HG02973 (cell line): ENCODE measurements at regions not wholly inside any gene's neighbourhood (a gene's known extent, or its start where the extent isn't known, plus 50 kb on each side); places are given as distances from the start of the nearest gene placed in this dataset.

Source experiments
- ATAC-seq: cut with Tn5 transposase; IDR thresholded peaks from one replicate; pipeline ENCODE4 v1.9.1; 2021; ENCODE audit warnings: moderate library complexity; ENCODE audit not compliant: unreplicated experiment

DNA sequence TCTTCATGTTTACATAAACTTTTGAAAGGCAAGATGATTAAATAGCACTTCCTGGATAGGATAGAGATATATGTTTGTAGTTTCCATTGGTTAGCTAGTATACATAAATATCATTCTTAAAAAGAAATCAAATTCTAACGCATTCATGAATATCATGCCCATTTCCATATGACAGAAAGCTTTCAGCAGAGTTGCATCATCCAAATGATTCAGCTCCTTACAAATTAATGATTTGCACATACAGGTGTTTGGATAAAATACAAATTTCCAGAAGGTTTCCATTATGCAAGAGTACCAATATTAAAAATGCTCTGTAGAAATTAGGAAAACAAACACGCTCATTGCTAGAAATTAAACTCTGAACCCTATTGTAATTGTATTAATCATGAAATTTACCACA lies 264.4 kb downstream of the FOXG1 start:
- ATAC-seq = no peak

DNA sequence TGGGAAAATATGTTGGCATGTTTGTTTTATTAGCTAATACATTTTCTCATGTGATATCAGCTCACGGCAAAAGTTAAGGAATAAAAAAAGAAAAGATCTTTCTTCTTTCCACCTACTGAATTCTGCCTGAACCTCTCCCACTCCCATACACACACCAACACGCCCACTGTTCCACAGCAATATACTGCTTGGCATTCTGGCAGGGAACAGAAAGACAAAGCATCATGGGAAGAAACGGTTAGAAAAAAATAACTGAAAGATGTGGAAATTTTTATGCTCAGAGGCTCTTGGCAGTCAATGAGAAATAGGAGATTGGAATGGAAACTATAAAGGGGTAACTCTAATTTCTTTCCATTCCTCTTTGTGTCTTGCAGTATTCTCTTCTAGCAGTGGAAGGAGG lies 268.5 kb downstream of the FOXG1 start:
- ATAC-seq = no peak

DNA sequence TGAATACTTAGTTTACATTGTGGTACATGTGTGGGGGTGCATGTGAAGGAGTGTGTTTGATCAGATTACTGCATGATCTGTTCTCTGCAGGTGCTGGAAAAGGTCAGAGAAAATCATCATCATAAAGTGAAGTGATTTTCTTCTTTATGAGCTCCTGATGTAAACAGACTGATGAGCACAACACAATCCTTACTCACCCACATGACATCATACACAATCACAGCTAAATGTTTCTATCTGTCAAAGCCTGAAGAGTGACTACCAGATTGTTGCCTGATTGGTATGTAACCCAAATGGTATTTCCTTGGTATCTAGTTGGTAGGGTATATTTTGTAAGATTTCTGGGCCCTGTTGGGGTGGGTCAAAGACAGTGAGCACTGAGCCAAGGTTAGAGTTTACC lies 270.8 kb downstream of the FOXG1 start:
- no peak for ATAC-seq

DNA sequence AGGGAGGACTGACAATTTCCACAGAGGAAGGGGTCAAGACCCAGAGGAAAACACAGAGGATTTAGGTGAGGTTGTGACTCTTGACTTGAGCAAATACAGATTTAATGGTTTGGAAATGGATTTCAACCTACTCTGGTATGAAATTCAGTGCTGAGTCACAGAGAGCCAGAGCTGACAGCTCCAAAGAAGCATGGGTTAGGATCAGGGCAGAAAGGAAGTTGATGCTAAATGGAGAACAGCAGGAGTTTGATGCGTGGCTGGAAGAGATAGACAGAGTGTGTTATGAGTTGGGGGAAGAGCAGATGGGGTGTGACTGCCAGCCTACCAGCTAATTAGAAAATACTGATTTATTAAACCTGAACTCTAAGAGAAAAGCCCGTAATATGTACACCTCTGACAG lies 272.6 kb downstream of the FOXG1 start:
- no peak for ATAC-seq

DNA sequence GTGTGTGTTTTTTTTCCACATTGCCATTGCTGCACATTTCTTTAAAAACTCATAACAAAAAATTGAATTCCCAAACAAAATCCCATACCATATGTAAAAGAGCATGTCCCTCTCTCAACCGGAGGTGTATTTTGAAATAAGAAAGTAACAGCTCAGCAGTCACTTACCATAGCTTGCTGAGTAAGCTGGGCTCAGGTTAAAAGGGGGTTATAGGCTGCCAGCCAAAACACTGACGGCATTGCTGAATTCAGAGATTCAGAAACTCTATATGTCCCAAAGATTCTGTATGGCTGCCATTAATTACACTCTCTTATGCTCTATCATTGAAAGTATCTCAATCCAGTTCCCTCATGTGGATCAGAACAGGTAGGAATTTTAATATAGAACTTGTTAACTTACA lies 276.0 kb downstream of the FOXG1 start:
- no peak for ATAC-seq

DNA sequence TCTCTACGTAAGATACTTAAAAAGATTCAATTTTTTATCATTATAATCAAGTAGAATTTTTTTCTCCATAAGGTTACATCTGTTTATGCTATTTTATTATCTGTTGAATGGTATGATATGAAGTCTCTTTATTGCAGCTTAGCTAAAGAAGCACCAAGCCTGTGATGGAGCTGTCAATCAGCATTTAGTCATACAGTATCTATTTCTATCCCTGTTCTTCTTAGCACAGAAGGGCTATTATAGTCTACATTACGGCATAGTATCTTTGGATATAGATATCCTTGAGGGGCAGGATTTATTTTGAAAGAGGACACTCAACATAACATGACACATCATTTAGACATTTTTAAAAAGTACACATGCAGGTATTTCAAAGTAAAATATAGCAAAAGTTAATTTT lies 277.1 kb downstream of the FOXG1 start:
- ATAC-seq = no peak

DNA sequence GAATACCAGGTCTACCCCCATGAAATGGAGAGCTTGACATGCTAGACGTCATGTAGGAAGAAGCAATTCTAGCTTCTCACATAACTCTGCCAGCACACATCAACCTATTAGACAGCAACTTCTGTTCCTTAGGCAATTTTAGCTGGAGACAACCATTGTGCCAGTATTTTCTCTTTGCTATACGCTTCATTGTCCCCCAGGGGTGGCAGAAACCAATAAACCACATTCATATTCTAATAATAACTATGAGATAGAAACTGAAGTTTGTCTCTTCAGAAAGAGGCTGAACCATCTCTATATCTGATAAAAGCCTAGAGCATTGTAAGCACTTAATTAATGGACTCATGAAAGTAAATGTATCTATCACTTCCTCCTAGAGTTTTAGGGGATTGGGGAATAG lies 278.6 kb downstream of the FOXG1 start:
- ATAC-seq = no peak

DNA sequence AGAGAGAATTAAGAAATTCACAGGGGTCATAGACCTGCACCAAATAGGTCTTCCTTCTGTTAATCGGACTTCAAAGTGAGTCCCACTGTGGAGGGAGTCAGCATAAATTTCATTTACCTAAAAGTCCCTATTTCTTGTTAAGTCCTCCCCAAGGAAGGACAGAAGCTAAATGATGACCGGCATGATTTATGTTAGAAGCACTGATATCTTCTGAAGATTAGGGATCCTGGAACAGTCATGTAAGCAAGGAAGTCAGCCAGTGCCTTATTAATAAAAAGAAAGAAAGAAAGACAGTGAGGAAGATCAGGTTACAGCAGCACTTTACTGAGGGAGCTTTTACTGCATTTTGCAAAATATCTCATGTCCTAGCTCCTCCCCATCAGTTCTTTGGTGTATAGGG lies 287.5 kb downstream of the FOXG1 start:
- no peak for ATAC-seq

DNA sequence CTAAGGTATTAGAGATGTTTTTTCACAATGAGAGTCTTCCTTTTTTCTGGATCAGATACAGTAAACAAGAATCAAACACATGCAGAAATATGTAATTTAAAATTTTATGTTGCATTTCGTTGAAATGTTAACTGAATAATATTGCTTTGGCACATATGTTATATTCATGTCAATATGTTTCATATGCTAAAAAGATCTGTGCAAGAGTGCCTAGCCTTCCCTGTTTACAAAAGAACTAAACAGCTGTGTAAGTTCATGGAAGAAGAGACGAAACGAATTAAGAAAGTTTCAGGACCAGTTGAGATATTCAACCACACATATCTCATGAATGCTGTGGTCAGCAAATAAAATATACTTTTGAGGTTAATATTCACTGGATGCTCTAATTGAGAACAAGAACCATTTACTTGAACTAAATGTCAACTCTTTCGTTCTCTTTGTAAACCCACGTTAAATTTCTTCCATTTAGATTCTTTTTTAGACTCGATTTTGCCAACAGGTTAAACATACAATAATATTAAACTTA lies 289.5 kb downstream of the FOXG1 start:
- ATAC-seq = no peak

DNA sequence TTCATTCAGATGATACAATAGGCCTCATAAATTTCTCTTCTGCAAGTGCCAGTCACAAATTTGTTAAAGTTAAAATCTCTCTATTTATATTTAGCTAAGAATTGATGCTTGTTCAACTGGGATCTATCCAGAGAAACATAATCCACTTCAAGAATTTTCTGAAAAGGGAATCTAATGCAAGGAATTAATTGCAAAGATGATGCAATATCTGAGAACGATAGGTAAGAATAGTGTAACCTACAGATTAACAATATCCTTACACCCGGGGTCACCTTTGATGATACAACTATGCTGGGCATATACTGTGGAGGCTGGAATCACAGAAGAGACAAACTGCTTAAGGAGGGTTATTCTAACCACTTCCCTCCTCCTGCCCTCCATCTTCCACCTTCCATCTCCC lies 295.1 kb downstream of the FOXG1 start:
- ATAC-seq = no peak

DNA sequence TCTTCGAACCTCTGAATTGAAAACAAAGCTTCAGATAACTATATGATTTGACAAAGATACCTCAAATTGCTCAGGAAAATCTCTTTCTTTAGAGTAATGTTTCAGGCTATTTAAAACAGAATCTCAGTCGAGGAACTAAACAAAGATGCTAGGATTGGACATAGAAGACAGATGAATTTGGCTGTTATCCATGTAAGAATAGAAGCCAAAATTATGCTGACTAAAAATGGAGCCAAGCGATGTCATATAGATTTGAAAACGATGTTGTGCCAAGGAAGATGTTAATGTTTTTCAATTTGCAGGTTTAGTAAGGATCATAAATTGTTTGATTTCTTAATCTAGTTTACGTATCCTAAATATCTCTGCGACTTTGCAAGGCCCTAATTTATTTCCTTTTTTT lies 295.9 kb downstream of the FOXG1 start:
- ATAC-seq = no peak

DNA sequence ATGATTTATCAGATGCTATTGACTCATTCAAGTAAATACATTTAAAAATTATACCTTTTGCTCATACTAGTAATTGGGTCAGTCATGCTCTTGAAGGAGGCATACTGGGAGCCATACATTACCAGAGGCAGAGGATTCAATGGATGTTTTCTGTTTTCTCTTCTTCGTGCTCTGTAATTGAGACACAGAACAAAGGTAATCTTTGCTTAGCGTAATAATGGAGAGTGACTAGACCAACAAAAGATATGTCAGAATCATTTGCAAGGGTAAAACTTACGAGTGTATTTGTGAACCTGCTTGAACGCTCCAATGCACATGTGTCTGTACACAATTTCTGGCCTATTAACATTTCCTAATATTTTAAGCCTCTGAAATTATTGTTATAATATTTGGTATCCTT lies 296.4 kb downstream of the FOXG1 start:
- no peak for ATAC-seq

DNA sequence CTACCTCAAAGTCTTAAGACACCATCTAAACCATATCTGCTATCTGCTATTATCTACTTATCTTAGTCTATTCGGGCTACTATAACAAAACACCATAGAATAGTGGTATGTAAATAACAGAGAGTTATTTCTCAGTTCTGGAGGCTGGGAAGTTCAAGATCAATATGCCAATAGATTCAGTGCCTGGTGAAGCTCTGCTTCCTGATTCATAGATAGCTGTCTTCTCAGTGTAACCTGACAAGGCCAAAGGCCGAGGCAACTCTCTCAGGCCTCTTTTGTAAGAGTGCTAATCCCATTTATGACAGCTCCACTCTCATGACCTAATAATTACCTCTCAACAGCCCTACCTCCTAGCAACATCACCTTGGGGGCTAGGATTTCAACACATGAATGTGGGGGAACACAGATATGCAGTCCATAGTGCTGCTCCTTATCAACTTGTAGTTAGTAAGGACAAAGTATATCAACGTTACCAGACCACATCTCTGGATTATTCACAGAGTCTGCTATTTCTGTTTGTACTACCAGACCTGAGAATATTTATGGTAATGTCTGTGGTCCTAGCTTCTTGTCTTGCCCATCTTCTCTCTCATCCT lies 297.8 kb downstream of the FOXG1 start:
- ATAC-seq = no peak

DNA sequence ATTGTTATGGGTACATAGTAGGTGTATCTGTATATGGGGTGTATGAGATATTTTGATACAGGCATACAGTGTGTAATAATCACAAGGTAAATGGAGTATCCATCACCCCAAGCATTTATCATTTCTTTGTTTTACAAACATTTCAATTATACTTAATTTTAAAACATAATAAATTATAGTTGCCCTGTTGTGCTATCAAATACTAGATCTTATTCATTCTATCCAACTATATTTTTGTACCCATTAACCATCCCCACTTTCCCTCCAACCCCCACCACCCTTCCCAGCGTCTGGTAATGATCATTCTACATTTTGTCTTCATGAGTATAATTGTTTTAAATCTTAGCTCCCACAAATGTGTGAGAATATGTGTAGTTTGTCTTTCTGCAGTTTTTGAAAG lies 302.6 kb downstream of the FOXG1 start:
- ATAC-seq = no peak

DNA sequence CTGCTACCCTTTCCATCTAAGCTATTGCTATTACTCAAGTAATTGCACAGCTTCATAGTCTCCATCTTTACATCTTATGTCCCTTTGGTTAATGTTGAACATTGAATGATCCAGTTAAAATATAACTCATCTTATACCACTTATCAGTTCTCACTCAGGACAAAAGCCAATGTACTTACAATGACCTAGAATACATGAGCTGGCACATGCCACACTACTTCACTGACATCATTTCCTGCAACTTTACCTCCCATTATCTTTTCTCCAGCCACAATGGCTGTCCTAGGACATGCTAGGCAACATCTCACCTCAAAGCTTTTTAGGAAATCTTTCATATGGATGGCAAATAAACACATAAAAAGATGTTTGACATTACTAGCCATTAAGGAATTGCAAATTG lies 309.2 kb downstream of the FOXG1 start:
- no peak for ATAC-seq

DNA sequence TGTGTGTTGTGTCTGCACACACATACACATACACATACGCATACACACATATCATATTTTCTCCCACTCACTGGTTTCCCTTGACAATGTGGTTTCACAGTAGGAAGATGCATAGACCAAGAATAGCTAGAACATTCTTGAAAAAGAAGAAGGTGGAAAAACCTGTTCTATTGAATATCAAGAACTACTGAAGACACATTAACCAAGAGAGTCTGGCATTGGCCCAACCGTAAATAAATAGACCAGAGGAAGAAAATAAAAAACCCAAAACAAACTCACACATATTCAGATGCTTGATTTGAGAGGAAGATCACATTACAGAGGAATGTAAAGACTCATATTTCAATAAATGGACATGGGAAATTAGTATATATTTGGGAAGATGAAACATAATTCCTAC lies 311.3 kb downstream of the FOXG1 start:
- no peak for ATAC-seq

DNA sequence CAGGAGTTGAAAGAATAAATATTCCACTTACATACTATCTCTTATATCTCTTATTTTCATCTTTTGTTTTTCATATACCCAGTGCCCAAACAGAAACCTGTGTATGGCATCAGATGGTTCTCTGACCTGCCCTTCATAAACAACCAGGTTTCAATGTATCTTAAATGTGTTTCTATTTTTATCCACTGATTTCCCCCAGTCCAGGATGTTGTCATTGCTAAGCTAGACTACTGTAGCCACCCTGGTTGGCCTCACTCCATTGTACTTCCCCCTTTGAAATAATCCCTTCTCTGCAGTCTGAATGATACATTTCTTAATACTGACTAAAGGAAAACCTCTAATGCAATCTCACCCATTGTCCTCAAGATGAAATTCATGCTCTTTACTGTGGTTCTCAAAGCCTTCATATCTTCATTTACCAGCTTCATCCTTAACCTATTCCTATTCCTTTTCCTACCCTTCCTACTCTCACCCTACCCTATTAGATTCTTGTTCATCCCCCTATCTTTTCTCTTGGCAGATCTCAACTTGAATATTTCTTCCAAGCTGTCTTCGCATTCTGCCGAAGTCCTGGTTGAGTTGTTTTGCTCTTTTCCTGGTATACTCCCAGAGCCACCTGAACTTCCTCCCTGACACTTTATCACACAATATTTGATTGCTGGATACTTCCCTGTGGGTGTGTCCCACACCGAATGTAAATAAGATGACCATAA lies 312.4 kb downstream of the FOXG1 start:
- no peak for ATAC-seq

DNA sequence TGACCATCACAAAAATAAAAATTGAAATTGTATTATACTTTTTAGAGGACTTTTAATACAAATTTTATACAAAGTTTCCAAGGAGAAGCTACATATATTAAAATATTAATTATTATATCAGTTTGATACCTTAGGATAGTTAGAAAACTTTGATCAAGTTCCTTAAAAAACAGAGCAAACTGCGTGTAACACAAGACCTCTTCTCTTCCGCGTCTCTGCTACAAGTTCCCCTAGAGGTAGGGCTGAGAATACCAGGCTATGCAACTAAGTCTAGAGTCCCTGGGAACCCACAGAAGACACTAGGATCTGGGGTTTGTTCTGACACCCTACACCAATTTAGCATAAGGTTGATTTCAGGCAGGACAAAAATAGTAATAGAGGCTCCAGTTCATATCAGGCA lies 319.0 kb downstream of the FOXG1 start:
- no peak for ATAC-seq

DNA sequence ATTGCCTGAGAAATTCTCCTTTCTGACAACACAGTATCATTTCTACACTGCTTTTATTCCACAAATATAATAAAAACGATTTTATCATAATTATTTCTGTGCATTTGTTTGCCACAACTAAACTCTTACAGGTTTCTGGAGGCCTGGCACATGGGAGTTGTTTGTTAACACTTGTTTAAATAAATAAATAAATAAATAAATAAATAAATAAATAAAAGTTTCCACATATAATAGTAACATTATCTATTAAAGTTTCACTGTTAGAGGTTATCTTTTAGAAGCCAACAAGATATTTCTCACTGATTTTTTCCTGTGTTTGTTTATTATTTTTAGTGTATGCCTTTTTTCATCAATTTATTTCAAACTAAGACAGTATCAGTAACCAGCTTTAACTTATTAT lies 323.3 kb downstream of the FOXG1 start:
- no peak for ATAC-seq

DNA sequence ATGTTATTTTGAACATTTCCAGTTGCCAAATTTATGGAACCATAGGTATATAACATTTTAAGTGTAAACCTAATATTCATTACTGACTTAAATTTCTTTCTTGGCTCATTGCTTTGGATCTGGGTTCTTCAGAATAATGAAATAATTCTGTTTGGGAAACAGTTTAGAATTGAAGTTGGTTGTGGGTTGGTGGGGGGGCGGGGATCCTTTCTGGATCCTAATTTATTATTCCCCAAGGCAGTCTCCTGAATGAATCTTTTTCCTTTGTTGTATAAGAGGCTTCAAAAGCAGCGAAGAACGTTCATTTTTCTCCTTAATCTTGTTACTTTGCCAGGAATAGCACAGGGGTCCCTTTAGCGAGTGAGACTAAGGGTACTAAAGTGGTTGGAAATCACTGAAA lies 325.5 kb downstream of the FOXG1 start:
- ATAC-seq = no peak

DNA sequence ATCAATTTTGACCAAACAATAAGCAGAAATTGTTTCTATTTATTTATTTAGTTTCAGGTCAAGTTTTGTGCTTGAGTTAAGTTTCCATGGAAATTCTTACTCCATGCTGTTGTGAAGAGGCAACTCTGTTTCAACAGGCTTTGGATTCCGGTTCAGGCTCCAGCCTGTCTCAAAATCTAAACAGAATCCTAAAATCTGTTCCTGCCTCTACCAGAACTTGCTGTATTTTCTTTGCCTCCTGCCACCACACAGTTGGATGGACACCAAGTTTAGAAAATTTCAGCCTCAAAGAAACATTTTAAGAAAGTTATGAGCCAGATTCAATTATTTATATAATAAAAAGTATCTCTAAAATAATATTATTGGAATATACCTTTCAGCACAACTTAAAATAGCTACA lies 330.9 kb downstream of the FOXG1 start:
- ATAC-seq = no peak

DNA sequence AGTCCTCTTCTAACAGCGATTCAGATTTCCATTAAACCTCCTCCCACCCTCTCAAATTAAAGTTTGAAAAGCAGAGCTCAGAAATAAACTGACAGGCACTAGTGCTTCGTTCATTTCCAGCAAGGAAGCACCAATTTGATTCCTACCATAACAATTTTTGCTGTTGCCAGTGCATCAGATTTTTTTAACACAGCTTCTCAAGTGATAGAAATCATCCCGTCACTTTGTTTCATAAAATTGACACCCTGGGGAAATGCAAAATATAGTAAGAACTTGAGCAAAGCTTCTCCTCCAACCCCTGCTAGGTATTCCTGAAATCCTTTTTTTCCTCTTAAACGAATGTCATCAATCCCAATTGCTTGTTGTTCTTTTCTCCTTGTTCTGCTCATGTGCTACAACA lies 332.1 kb downstream of the FOXG1 start:
- no peak for ATAC-seq

DNA sequence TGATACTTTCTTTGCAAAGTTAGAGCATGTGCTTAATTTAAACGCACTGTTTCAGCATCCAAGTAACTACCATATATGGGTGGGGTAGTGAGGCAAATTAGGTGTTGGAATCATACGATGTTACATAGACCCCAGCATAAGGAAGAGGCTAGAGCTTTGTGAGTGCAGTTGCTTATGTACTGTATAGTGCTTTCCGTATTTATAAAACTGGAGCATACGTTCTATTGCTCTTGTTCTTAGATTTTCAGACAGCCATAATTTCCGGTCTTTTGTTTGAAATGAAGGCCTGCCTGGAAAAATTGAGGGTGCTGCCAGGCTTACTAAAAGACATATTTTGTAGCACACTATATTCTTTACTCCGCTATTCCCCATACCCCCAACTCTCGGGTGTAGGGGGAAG lies 335.7 kb downstream of the FOXG1 start:
- ATAC-seq = no peak
